OCI-LY1 (cell line): ENCODE measurements at regions not wholly inside any gene's neighbourhood (a gene's known extent, or its start where the extent isn't known, plus 50 kb on each side); places are given as distances from the start of the nearest gene placed in this dataset.

Experiments
- H2AFZ ChIP-seq: fragments of 200-600 bp; sonication (generic), shearing (Covaris generic); 2 replicates; pipeline ENCODE4 v1.6.0; 2014; ENCODE audit warnings: antibody characterized with exemption, mild to moderate bottlenecking, low read length
- H3F3A ChIP-seq: fragments of 200-600 bp; sonication (generic), shearing (Covaris generic); 2 replicates; pipeline ENCODE4 v1.6.0; 2014; ENCODE audit warnings: mild to moderate bottlenecking, antibody characterized with exemption, low read length, moderate library complexity; ENCODE audit not compliant: insufficient read depth
- H3K27ac ChIP-seq: fragments of 200-600 bp; sonication (generic); 2 replicates; pipeline ENCODE4 v1.5.1; 2014; ENCODE audit warnings: low read length, mixed run types, mild to moderate bottlenecking, low read depth; ENCODE audit not compliant: poor library complexity, severe bottlenecking
- H3K27me3 ChIP-seq: fragments of 200-600 bp; sonication (generic); 2 replicates; pipeline ENCODE4 v1.6.0; 2014; ENCODE audit warnings: antibody characterized with exemption, mild to moderate bottlenecking, low read length, moderate library complexity; ENCODE audit not compliant: insufficient read depth
- H3K36me3 ChIP-seq: fragments of 200-600 bp; sonication (generic); 2 replicates; pipeline ENCODE4 v1.6.1; 2014; ENCODE audit warnings: mild to moderate bottlenecking, antibody characterized with exemption, low read length, moderate library complexity, mixed read lengths; ENCODE audit not compliant: insufficient read depth
- H3K4me1 ChIP-seq: fragments of 200-600 bp; sonication (generic); 2 replicates; pipeline ENCODE4 v1.5.1; 2014; ENCODE audit warnings: mild to moderate bottlenecking, low read length, moderate library complexity; ENCODE audit not compliant: insufficient read depth, severe bottlenecking
- H3K4me2 ChIP-seq: fragments of 200-600 bp; sonication (generic), shearing (Covaris generic); 2 replicates; pipeline ENCODE4 v1.6.1; 2014; ENCODE audit warnings: low read length
- H3K4me3 ChIP-seq: fragments of 200-600 bp; sonication (generic); 2 replicates; pipeline ENCODE4 v1.5.1; 2014; ENCODE audit warnings: low read length, low read depth, mild to moderate bottlenecking, mixed read lengths; ENCODE audit not compliant: poor library complexity, severe bottlenecking
- H3K79me2 ChIP-seq: fragments of 200-600 bp; shearing (Covaris generic); 2 replicates; pipeline ENCODE4 v1.6.1; 2016; ENCODE audit warnings: mixed run types, low read length, mixed read lengths; ENCODE audit not compliant: insufficient read depth
- H3K9ac ChIP-seq: fragments of 200-600 bp; sonication (generic), shearing (Covaris generic); 2 replicates; pipeline ENCODE4 v1.6.1; 2014; ENCODE audit warnings: mild to moderate bottlenecking, low read length, mixed read lengths
- H3K9me2 ChIP-seq: fragments of 200-600 bp; sonication (generic), shearing (Covaris generic); 2 replicates; pipeline ENCODE4 v1.6.1; 2014; ENCODE audit warnings: low read depth, mild to moderate bottlenecking, low read length, mixed read lengths
- H3K9me3 ChIP-seq: fragments of 200-600 bp; shearing (Covaris generic); 2 replicates; pipeline ENCODE4 v1.6.1; 2014; ENCODE audit warnings: low read length, mixed read lengths
- H4K20me1 ChIP-seq: fragments of 200-600 bp; sonication (generic), shearing (Covaris generic); 2 replicates; pipeline ENCODE4 v1.6.0; 2016; ENCODE audit warnings: mild to moderate bottlenecking, low read length; ENCODE audit not compliant: insufficient read depth
- EZH2 ChIP-seq: fragments of 200-600 bp; sonication (generic), shearing (Covaris generic); IDR thresholded peaks from 2 replicates; pipeline ENCODE4 v1.8.0; 2017; ENCODE audit warnings: borderline replicate concordance, mixed run types, mild to moderate bottlenecking, antibody characterized with exemption, low read length, moderate library complexity, mixed read lengths
- TF ChIP-seq, protein P1 (sequence below): fragments of 200-600 bp; sonication (generic), shearing (Covaris generic); IDR thresholded peaks from 2 replicates; pipeline ENCODE4 v1.5.1; 2017; ENCODE audit warnings: mild to moderate bottlenecking, antibody characterized with exemption, low read length, moderate library complexity, mixed read lengths

DNA sequence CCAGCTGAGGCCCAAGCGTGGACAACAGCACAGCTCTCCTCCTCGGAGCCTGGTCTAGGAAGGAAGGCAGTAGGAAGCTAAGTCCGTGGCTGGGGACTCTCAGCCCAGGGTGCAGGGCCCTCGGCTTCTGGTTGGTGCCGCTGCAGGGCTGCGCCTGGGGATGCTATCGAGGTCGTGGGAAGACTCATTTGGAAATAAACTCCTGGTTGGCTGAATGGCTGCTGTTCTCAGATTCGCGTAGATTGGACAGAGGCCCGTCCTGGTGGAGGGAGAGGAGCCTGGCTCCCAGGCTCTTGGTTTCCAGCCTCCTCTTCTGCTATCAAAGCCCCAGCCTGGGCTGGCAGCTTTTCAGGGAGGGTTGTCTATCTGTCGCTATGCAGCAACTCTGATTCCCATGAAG is 152.6 kb upstream of the FZD8 start:
- no peaks in the 10 kb centered on the region for H4K20me1 ChIP-seq
- H3K79me2 ChIP-seq, result no peaks in the 10 kb centered on the region
- no peak overlapping the region for H3K4me2 ChIP-seq
- H3K4me1 ChIP-seq, result no peaks in the 10 kb centered on the region
- no peaks in the 10 kb centered on the region for H3K36me3 ChIP-seq
- H3K9me3 ChIP-seq, result no peaks in the 10 kb centered on the region
- no peaks in the 10 kb centered on the region for H3K9me2 ChIP-seq
- no peak overlapping the region for H3K4me3 ChIP-seq
- no peak overlapping the region for H2AFZ ChIP-seq
- H3K9ac ChIP-seq, result no peak overlapping the region
- H3K27ac ChIP-seq, result no peak overlapping the region
- no peaks in the 10 kb centered on the region for H3K27me3 ChIP-seq
- no peaks in the 10 kb centered on the region for H3F3A ChIP-seq
- no peak for TF ChIP-seq EZH2
- TF ChIP-seq, protein P1, sequence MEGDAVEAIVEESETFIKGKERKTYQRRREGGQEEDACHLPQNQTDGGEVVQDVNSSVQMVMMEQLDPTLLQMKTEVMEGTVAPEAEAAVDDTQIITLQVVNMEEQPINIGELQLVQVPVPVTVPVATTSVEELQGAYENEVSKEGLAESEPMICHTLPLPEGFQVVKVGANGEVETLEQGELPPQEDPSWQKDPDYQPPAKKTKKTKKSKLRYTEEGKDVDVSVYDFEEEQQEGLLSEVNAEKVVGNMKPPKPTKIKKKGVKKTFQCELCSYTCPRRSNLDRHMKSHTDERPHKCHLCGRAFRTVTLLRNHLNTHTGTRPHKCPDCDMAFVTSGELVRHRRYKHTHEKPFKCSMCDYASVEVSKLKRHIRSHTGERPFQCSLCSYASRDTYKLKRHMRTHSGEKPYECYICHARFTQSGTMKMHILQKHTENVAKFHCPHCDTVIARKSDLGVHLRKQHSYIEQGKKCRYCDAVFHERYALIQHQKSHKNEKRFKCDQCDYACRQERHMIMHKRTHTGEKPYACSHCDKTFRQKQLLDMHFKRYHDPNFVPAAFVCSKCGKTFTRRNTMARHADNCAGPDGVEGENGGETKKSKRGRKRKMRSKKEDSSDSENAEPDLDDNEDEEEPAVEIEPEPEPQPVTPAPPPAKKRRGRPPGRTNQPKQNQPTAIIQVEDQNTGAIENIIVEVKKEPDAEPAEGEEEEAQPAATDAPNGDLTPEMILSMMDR, result no peak

DNA sequence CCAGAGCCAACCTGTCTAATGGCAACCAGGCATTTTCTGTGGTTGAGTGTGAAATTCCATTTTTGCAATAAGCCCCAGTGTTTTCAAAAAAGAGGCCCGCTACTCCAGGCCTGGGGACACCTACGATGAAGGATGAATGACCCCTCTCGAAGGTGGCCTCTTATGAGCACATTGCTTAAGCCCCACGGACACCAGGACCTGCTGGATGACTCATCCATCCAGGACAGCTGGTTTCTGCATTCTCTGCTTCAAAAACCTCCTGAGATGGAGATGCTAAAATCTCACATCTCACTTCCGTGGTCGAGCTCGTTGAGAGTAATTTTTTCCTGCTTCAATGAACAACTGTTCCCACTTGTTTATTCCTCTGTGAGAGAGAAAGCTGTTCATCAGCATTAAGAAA is 150.2 kb upstream of the FZD8 start:
- Histone ChIP-seq H3K4me1 (no peaks in the 10 kb centered on the region), H3K9me2 (no peaks in the 10 kb centered on the region), H3K9ac (no peak overlapping the region)

DNA sequence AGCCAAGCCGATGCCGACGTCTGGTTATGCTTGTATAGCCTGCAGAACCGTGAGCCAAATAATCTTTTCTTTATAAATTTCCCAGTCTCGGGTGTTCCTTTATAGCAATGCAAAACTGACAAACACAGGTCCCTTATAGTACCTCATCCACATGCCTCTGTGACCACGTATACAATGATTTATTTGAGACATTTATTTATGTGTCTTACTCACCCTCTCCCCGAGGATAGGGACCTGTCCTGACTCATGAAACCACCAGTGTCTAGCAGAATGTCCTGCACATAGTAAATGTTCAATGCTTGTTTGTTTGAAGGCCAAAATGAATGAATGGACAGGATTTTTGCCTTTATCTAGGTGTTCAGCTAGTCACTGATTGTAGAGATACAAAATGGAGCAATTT is 147.9 kb upstream of the FZD8 start:
- TF ChIP-seq, protein P1, result no peak
- TF ChIP-seq EZH2, result no peak
- Histone ChIP-seq H3K36me3 (no peaks in the 10 kb centered on the region), H4K20me1 (no peaks in the 10 kb centered on the region), H3K9me3 (no peaks in the 10 kb centered on the region), H2AFZ (no peak overlapping the region), H3K9me2 (no peaks in the 10 kb centered on the region), H3F3A (no peaks in the 10 kb centered on the region), H3K4me2 (no peak overlapping the region), H3K79me2 (no peaks in the 10 kb centered on the region), H3K4me3 (no peak overlapping the region), H3K27ac (no peak overlapping the region), H3K9ac (no peak overlapping the region), H3K27me3 (no peaks in the 10 kb centered on the region), H3K4me1 (no peaks in the 10 kb centered on the region)

More for the DNA sequence above, 150.2 kb upstream of the FZD8 start:
- Histone ChIP-seq H4K20me1 (no peaks in the 10 kb centered on the region), H3K79me2 (no peaks in the 10 kb centered on the region), H3F3A (no peaks in the 10 kb centered on the region), H3K4me3 (no peak overlapping the region), H2AFZ (no peak overlapping the region), H3K36me3 (no peaks in the 10 kb centered on the region), H3K9me3 (no peaks in the 10 kb centered on the region), H3K27ac (no peak overlapping the region), H3K4me2 (no peak overlapping the region), H3K27me3 (no peaks in the 10 kb centered on the region)
- TF ChIP-seq EZH2, result no peak
- TF ChIP-seq, protein P1, result no peak
